ENCODE measurements at regions not wholly inside any gene's neighbourhood (a gene's known extent, or its start where the extent isn't known, plus 50 kb on each side); places are given as distances from the start of the nearest gene placed in this dataset.
"Not testable (repeated sequence)": the region's sequence is repeated elsewhere in the genome, so short reads cannot be mapped to it uniquely, and the experiment has no call there.

DNA sequence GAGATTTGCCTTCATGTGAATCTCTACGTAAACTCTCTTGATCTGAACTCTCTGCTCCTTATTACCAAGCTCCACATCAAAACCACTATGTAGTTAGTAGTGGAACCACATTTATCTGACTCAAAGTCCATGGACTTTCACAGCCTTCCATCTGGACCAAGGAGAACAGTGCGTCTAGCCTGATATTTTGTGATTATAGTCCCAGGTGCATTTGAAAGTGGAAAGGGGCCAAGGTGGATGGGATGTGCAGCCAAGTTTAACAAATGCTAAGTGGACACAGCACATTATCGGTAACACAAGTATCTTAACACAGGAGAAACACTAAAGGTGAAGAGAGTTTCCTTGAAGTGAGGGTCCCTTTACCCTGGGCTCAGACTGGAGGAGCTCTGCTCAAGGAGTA lies 281.2 kb upstream of the SGK1 start:
- peak; percentile 90 for DNase-seq

- no peak for DNase-seq
Observed at GRCh38 chr6:134596191-134596590, 278.3 kb upstream of the SGK1 start.

DNA sequence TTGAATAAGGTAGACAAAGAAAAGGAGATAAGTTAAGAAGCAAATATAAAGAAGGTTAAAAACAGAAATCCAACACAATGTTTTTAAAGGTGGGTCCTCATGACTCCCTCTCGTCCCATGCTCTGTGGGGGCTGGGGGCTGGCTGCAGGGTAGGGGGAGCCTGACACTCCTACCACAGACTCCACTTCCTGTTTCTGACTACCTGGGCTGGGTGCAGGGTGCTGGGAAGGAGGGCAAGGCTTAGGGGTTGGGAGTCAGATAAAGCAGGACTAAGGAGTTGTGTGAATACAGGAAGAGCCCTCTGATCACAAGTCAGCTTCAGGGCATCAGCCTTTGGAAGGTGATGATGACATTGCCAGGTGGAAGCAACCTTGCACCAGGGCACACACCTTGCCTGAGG lies 277.0 kb upstream of the SGK1 start:
- no peak for DNase-seq

DNA sequence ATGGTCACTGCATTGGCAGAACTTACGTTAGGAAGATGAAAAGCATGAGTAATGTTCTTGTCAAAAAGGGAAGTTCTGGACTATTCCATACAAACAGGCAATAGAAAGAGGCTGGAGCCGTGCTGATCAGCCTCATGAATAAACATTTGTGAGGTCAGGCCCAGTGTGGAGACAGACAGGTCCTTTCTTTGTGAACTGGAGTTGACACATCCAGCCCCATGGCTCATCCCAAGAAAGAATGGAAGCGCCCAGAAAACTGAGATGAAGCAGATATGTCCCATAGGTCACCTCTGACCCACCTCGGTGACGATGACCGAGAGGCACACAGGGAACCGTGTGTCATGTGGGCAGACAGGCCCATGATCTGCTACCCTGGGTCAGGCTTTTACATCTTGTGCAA lies 276.0 kb upstream of the SGK1 start:
- DNase-seq, result no peak

DNA sequence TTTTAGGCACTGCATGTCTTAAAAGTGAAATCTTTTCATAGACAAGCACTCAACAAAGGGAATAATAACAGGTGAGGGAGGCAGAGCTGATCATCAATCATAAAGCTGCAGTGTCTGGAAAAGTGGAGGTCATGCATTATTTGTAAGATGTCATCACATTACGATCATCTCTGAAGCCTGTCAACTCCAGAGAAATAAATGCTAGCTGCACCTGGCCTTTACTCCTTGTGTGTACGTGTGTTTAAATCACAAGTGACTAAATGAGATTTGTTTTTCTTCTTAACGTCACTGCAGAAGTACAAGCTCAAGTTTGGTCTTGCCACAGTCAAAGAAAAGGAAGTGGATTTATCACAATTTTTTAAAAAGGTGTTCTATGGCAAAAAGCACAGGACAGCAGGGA lies 275.5 kb upstream of the SGK1 start:
- DNase-seq, result peak; percentile 15

- no peak for DNase-seq
Observed at GRCh38 chr6:134593024-134593423, 275.1 kb upstream of the SGK1 start.

DNA sequence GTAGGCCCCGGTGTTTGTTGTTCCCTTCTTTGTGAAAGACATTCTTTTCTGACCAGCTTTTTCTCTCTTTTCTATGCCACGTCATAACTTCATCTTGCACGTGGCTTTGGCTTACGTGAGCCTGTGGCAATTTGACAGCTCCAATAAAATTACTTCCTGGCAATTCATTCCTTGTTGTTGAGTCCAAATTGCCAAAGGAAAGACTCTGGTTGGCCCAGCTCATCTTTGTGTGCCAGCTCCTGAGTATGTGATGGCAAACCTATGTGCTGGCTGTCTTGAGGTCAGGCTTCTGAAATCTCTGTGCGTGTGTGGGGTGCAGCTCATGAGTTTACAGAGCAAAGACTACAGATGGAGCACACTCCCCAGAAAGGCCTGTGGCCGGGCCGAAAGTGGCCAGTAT lies 272.5 kb upstream of the SGK1 start:
- no peak for DNase-seq

DNA sequence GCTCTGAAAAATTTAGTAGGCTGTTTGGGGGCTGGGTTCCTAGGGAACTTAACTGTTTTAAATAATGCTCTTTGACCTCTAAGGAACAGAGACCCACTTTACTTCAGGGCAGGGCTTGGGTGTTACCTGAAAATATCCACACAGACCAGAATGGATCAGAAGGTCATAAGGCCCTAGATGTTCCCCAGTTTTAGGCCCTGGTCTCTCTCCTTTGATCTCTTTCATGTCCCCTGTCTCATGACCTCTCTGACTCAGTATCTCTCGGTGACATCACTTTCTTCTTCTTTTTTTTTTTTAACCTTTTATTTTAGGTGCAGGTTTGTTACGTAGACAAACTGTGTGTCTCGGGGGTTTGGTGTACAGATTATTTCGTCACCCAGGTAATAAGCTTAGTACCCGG lies 272.1 kb upstream of the SGK1 start:
- DNase-seq, result no peak

DNA sequence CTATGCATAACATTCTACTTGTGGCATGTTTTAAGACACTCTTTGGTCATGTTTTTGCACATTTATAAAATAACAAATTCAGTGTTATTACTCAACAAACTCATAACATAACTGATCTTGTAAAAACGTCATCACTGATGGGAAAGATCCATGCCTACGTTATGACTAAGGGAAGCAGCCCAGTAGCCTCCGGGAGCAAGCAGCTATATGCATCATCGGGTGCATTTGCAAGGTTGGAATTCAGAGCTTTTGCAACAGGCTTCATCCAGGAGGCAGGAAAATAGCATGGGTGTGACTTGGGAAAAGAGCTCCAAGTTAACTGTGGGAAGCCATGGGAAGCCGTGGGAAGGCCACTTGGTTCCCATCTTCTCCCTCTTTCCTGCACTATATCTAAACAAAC lies 271.6 kb upstream of the SGK1 start:
- DNase-seq, result no peak

GRCh38 chr6:134588267-134588666 lies 270.4 kb upstream of the SGK1 start:
- no peak for DNase-seq

GRCh38 chr6:134585517-134585873 lies 267.6 kb upstream of the SGK1 start:
- DNase-seq, result no peak

GRCh38 chr6:134584847-134585516 lies 267.1 kb upstream of the SGK1 start:
- DNase-seq, result no peak

GRCh38 chr6:134577998-134578397 lies 260.1 kb upstream of the SGK1 start:
- no peak for DNase-seq

GRCh38 chr6:134575221-134575620 lies 257.3 kb upstream of the SGK1 start:
- DNase-seq, result no peak

GRCh38 chr6:134574491-134574890 lies 256.6 kb upstream of the SGK1 start:
- no peak for DNase-seq

DNA sequence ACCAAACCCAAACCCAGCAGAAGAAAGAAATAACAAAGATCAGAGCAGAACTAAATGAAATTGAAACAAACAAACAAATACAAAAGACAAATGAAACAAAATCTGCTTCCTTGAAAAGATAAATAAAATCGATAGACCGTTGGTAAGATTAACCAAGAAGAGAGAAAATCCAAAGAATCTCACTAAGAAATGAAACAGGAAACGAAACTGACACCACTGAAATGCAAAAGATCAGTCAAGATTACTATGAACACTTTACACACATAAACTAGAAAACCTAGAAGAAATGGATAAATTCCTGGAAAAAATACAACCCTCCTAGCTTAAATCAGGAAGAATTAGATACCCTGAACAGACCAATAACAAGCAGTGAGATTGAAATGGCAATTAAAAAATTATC lies 252.1 kb upstream of the SGK1 start:
- DNase-seq, result not testable (repeated sequence)

DNA sequence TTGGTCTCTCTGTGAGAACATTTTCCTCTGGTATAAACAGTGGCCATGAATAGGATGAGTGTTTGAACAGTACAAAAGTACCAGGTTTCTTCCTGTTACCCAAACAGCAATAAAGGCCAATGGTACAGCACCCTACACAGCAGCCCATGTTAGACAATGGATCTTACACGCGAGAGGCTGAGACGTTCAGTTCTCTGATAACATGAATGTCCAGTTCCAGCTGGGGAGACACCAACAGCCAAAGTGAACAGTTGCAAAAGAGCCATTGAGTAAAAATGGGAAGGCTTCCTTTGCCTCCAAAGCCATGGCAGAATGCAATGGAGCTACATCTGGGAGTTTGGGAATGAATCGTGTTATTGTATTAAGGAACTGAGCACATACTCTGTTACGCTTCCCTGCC lies 246.8 kb upstream of the SGK1 start:
- DNase-seq, result no peak

GRCh38 chr6:134560019-134560418 lies 242.1 kb upstream of the SGK1 start:
- DNase-seq, result no peak

GRCh38 chr6:134557509-134557908 lies 239.6 kb upstream of the SGK1 start:
- DNase-seq, result no peak

DNA sequence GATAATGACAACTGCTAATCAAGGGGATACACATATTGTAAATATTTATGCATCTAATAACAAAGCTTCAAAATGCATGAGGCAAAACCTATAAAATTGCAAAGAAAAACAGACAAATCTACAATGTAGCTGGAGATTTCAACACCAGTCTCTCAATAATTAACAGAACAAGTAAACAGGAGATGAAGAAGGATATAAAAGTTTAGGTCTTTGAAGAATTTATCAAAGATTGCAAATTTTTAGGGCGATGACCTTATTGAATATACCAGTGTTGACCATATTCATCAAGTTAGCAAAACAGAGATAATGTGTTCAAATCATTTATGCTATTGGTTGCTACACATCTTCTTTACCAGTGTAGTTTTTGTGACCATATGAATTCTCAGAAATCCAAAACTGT lies 237.8 kb upstream of the SGK1 start:
- no peak for DNase-seq

- DNase-seq, result no peak
Observed at GRCh38 chr6:134553936-134554335, 236.0 kb upstream of the SGK1 start.

GRCh38 chr6:134551245-134551960 lies 233.5 kb upstream of the SGK1 start:
- no peak for DNase-seq

DNA sequence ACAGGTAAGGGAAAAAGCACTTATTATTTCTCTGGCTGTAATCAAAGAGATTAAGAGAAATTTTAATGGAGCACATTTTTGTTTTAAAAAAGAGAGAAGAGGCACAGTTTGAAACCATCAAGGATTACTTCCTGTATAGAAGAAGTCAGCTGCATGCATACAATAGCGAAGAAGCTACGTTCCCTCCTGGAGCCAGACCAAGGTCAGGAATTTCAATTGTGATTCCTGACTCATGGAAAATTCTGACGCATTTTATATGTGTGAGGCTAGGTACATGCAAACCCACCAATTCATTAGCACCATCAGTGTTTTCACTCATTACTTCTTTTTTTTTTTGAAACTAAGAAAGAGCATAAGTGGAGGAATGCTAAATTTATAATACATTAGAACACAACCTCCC lies 232.7 kb upstream of the SGK1 start:
- no peak for DNase-seq

DNA sequence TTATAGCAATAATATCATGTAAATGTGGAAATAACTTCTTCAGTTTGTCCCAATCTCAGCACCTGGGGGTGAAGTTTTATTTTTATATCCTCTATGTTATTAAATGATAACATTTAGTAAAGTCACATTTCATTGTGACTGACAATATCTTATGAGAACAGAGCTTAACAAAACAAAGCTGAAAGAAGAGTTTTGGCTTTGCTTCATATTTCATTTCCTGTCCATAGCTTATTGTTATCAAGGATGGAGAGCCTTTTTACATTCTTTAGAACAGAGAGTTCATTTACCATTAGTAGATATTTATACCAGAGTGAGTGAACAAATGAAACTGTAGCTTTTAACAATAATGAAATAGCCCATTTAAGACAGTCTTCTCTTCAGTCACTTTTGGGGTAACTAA lies 231.9 kb upstream of the SGK1 start:
- no peak for DNase-seq
